ENCODE measurements at regions not wholly inside any gene's neighbourhood (a gene's known extent, or its start where the extent isn't known, plus 50 kb on each side); places are given as distances from the start of the nearest gene placed in this dataset.

GRCh38 chr6:153958860-153959259, 80.2 kb upstream of the OPRM1 start (continued):
- TF ChIP-seq CHD7 (IDR thresholded peaks at IDR 0.05; ENCODE audit: insufficient replicate concordance, low read length) (no peak), TAF7 (optimal IDR thresholded peaks at IDR 0.05; ENCODE audit: borderline replicate concordance, low read depth, low read length) (no peak), ASH2L (IDR thresholded peaks at IDR 0.05; ENCODE audit: low read length) (no peak), KDM4A (IDR thresholded peaks at IDR 0.05; ENCODE audit: low read depth, low read length, severe bottlenecking) (no peak), POLR2AphosphoS5 (IDR thresholded peaks at IDR 0.05; ENCODE audit: low read depth, low read length) (no peak), GTF2F1 (IDR thresholded peaks at IDR 0.05; ENCODE audit: borderline replicate concordance, low read depth, low read length) (no peak), CTBP2 (IDR thresholded peaks at IDR 0.05; ENCODE audit: borderline replicate concordance, insufficient read depth, insufficient read length, low read length) (no peak), NANOG (IDR thresholded peaks at IDR 0.05; ENCODE audit: insufficient read depth, low read depth, low read length, poor library complexity, severe bottlenecking) (no peak), RBBP5 (IDR thresholded peaks at IDR 0.05; ENCODE audit: borderline replicate concordance, low read depth, low read length) (no peak), ATF2 (IDR thresholded peaks at IDR 0.05; ENCODE audit: low read length) (no peak)
